ACHN (cell line): ENCODE measurements at regions not wholly inside any gene's neighbourhood (a gene's known extent, or its start where the extent isn't known, plus 50 kb on each side); places are given as distances from the start of the nearest gene placed in this dataset.

ENCODE experiments used
- DNase-seq: peaks from one replicate; pipeline ENCODE4 v3.0.0-alpha.2; 2015
- in situ Hi-C: cut with HindIII; loops from 2 replicates; pipeline ENCODE4 v1.10.0; 2017; ENCODE audit warnings: low sequenced_read_pairs, low pct_ligation_motif_present, low pct_unique_long_range_greater_than_20kb

- peak; percentile 85 for DNase-seq
- in situ Hi-C loops, result no loop called here
Observed at GRCh38 chr12:116492703-116493324, 66.4 kb upstream of the MAP1LC3B2 start.

DNA sequence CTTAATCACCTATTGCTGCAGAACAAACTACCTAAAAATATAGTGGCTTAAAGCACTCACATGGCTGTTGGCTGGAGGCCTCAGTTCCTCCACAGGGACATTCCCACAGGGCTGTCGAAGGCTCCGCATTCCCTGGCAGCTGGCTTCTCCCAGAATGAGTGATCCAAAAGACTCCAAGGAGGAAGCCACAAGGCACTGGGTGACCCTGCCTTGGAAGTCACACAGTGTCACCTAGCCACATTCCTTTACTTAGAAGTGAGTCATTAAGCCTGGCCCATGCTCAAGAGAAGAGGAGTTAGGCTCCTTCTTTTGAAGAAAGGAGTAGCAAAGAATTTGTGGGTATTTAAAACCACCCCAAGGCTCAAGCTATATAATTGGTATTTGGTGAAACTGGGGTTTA, 63.9 kb upstream of the MAP1LC3B2 start:
- in situ Hi-C loops, result no loop called here
- DNase-seq, result peak; percentile 26

- in situ Hi-C loops, result no loop called here
- no peak for DNase-seq
Observed at GRCh38 chr12:116497051-116497591, 62.1 kb upstream of the MAP1LC3B2 start.

GRCh38 chr12:116498471-116498870, 60.7 kb upstream of the MAP1LC3B2 start:
- DNase-seq, result no peak
- in situ Hi-C loops, result no loop called here

GRCh38 chr12:116502141-116502725, 56.9 kb upstream of the MAP1LC3B2 start:
- in situ Hi-C loops, result no loop called here
- no peak for DNase-seq

- DNase-seq, result no peak
- in situ Hi-C loops, result no loop called here
Observed at GRCh38 chr12:116502989-116503496, 56.1 kb upstream of the MAP1LC3B2 start.

GRCh38 chr12:116504438-116504837, 54.7 kb upstream of the MAP1LC3B2 start:
- in situ Hi-C loops, result no loop called here
- no peak for DNase-seq

- no peak for DNase-seq
- in situ Hi-C loops, result no loop called here
Observed at GRCh38 chr12:116506697-116507064, 52.5 kb upstream of the MAP1LC3B2 start.

- DNase-seq, result peak; percentile 74
- in situ Hi-C loops, result no loop called here
Observed at GRCh38 chr12:116508145-116509121, 50.7 kb upstream of the MAP1LC3B2 start.
